A549 (cell line): ENCODE measurements at regions not wholly inside any gene's neighbourhood (a gene's known extent, or its start where the extent isn't known, plus 50 kb on each side); places are given as distances from the start of the nearest gene placed in this dataset.

ENCODE experiments used
- ATAC-seq, 2 experiments: fragments of 200-7000 bp in 1 of 2; fragments of >200 bp in 1 of 2; cut with Nextera tagmentation in 1 of 2; cut with Tn5 transposase in 1 of 2; 3 replicates each; pipeline versions ENCODE4 v1.8.0 to v1.9.1; 2018 to 2020; ENCODE audit warnings: mild to moderate bottlenecking in 1 of 2, moderate library complexity in 1 of 2
- CTCF ChIA-PET: fragments of 300-600 bp; sonication (Branson Sonifier 250); formaldehyde crosslinking; extraction: SDS; loops from one replicate; lab custom pipeline; 2021; ENCODE audit warnings: antibody characterized with exemption, inconsistent platforms; lab: Yijun Ruan, JAX
- POLR2A ChIA-PET: fragments of 350-600 bp; formaldehyde crosslinking; extraction: SDS; loops from one replicate; lab custom pipeline; 2021; ENCODE audit warnings: antibody characterized with exemption, inconsistent platforms; lab: Yijun Ruan, JAX
- DNase-seq, 2 experiments: peaks; one replicate each; pipeline versions ENCODE4 v3.0.0 to v3.0.0-alpha.2; 2011 to 2016; ENCODE audit warnings: low read depth in 1 of 2, low spot score in 1 of 2
- FAIRE-seq: peaks from 2 replicates; lab custom pipeline; 2011; peaks lifted over from hg19 to GRCh38; lab: Jason Lieb, UNC
- H3K27ac ChIP-seq, 2 experiments: fragments of >200 bp; sonication (Bioruptor Twin); formaldehyde crosslinking; 3 replicates each; pipeline ENCODE4 v1.5.1; 2016 to 2017
- H3K4me1 ChIP-seq: fragments of >200 bp; sonication (Bioruptor Twin); formaldehyde crosslinking; 3 replicates; pipeline ENCODE4 v1.6.1; 2016
- H3K4me2 ChIP-seq: fragments of >200 bp; sonication (Bioruptor Twin); formaldehyde crosslinking; 3 replicates; pipeline ENCODE4 v1.6.1; 2016
- H3K4me3 ChIP-seq: fragments of >200 bp; sonication (Bioruptor Twin); formaldehyde crosslinking; 3 replicates; pipeline ENCODE4 v1.5.1; 2016
- H3K9me3 ChIP-seq: fragments of >200 bp; sonication (Bioruptor Twin); formaldehyde crosslinking; 3 replicates; pipeline ENCODE4 v1.6.1; 2016
- BHLHE40 ChIP-seq: IDR thresholded peaks from 2 replicates; pipeline ENCODE4 v1.6.1; 2012; ENCODE audit warnings: low read depth, low read length, inconsistent platforms
- CHD2 ChIP-seq: fragments of 150-350 bp; IDR thresholded peaks from 2 replicates; pipeline ENCODE4 v1.6.1; 2014; ENCODE audit warnings: low read length; ENCODE audit not compliant: partially characterized antibody
- CHD4 ChIP-seq: fragments of 200-600 bp; sonication (generic); IDR thresholded peaks from 2 replicates; pipeline ENCODE4 v1.6.1; 2016; ENCODE audit warnings: antibody characterized with exemption, mild to moderate bottlenecking, borderline replicate concordance
- E2F6 ChIP-seq: IDR thresholded peaks from 2 replicates; pipeline ENCODE4 v1.6.1; 2012; ENCODE audit warnings: low read depth, borderline replicate concordance
- EP300 ChIP-seq, 2 experiments: fragments of >200 bp; sonication (Bioruptor Twin); formaldehyde crosslinking; IDR thresholded peaks; 2 replicates in 1 of 2; 3 replicates in 1 of 2; pipeline ENCODE4 v1.6.1; 2016 to 2017
- FOSB ChIP-seq: fragments of 250-450 bp; sonication (Bioruptor Pico); IDR thresholded peaks from 2 replicates; pipeline ENCODE4 v1.5.0; 2020; ENCODE audit warnings: mild to moderate bottlenecking, moderate library complexity
- FOXS1 ChIP-seq: fragments of 250-450 bp; sonication (Bioruptor Pico); IDR thresholded peaks from 2 replicates; pipeline ENCODE4 v1.5.0; 2020; ENCODE audit warnings: mild to moderate bottlenecking, moderate library complexity
- HDAC2 ChIP-seq: fragments of 200-600 bp; sonication (generic); IDR thresholded peaks from 2 replicates; pipeline ENCODE4 v1.6.1; 2016
- HOXB13 ChIP-seq: fragments of 250-450 bp; sonication (Bioruptor Pico); IDR thresholded peaks from 2 replicates; pipeline ENCODE4 v1.5.0; 2020; ENCODE audit warnings: low read depth, mild to moderate bottlenecking, moderate library complexity
- HOXB5 ChIP-seq: fragments of 250-450 bp; sonication (Bioruptor Pico); IDR thresholded peaks from 2 replicates; pipeline ENCODE4 v1.5.0; 2020; ENCODE audit warnings: mild to moderate bottlenecking, moderate library complexity
- MAX ChIP-seq: IDR thresholded peaks from 2 replicates; pipeline ENCODE4 v1.6.1; 2012
- NPAS2 ChIP-seq: fragments of 250-450 bp; sonication (Bioruptor Pico); IDR thresholded peaks from 2 replicates; pipeline ENCODE4 v1.8.0; 2022; ENCODE audit warnings: mild to moderate bottlenecking, moderate library complexity, borderline replicate concordance
- PHF8 ChIP-seq: fragments of 200-600 bp; sonication (generic); IDR thresholded peaks from 2 replicates; pipeline ENCODE4 v1.6.1; 2016; ENCODE audit warnings: low read depth, mild to moderate bottlenecking, antibody characterized with exemption, moderate library complexity, borderline replicate concordance
- POLR2AphosphoS2 ChIP-seq: conservative IDR thresholded peaks from 2 replicates; pipeline ENCODE4 v1.6.1; 2012; ENCODE audit warnings: low read length, improper control_type of control experiment, inconsistent platforms
- RAD21 ChIP-seq, 2 experiments: fragments of >200 bp in 1 of 2; sonication (Bioruptor Twin) in 1 of 2; formaldehyde crosslinking in 1 of 2; IDR thresholded peaks in 1 of 2; conservative IDR thresholded peaks in 1 of 2; 2 replicates in 1 of 2; 3 replicates in 1 of 2; pipeline ENCODE4 v1.6.1; 2012 to 2018; ENCODE audit warnings: inconsistent platforms in 1 of 2
- RARB ChIP-seq: fragments of 250-450 bp; sonication (Bioruptor Pico); IDR thresholded peaks from 2 replicates; pipeline ENCODE4 v1.8.0; 2021; ENCODE audit warnings: mild to moderate bottlenecking, moderate library complexity
- RFX5 ChIP-seq: fragments of 450-650 bp; IDR thresholded peaks from 2 replicates; pipeline ENCODE4 v1.7.1; 2014; ENCODE audit warnings: antibody characterized with exemption, mild to moderate bottlenecking, moderate library complexity
- ZNF302 ChIP-seq: fragments of 250-450 bp; sonication (Bioruptor Pico); IDR thresholded peaks from 2 replicates; pipeline ENCODE4 v1.9.0; 2021; ENCODE audit warnings: inconsistent platforms, mild to moderate bottlenecking, moderate library complexity
- ZSCAN20 ChIP-seq: fragments of 250-450 bp; sonication (Bioruptor Pico); IDR thresholded peaks from 2 replicates; pipeline ENCODE4 v1.8.0; 2022; ENCODE audit warnings: mild to moderate bottlenecking, moderate library complexity
- WGBS: methylation state at CpG from one replicate; pipeline ENCODE4 v1.1.6; 2017; ENCODE audit errors: missing lambda C conversion rate; 5-methylcytosine and 5-hydroxymethylcytosine counted together
- TF ChIP-seq, protein P1 (sequence below): fragments of >200 bp; sonication (Bioruptor Twin); formaldehyde crosslinking; IDR thresholded peaks from 2 replicates; pipeline ENCODE4 v1.6.1; 2016
- TF ChIP-seq, protein P2 (sequence below): fragments of 450-650 bp; IDR thresholded peaks from 2 replicates; pipeline ENCODE4 v1.6.1; 2014; ENCODE audit warnings: antibody characterized with exemption

DNA sequence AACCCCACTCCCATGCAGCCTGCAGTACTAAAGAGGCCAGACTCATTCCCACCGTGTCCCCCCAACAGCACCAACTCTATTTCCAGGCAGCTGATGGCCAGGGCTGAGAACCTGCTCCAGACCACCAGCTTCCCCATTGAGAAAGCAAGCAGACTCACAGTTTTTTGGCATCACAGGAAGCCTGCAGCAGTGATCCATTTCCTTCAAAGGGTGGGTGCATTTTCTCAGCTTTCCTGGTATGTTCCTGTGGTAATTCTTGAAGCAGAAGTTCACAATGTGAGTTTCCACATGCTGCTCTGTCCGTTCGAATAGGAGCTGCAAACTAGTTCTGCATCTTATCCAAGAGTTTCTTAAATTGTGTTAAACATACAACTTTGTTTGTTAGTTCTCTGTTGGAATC, 1249.6 kb upstream of the FAM98A start:
- 7% methylated on average over 3 of the region's 3 CpGs for WGBS
- H3K4me2 ChIP-seq: no peak overlapping the region
- H3K4me3 ChIP-seq: no peak overlapping the region
- ChIA-PET POLR2A (no interaction called here), CTCF (no interaction called here)
- TF ChIP-seq FOXS1 (CRISPR knock-in tag): no peak
- H3K4me1 ChIP-seq: no peaks in the 10 kb centered on the region
- H3K27ac ChIP-seq: no peak overlapping the region
- FAIRE-seq: no peak
- no peak for ATAC-seq
- no peaks in the 10 kb centered on the region; the same call in 2 of the 3 replicates for H3K9me3 ChIP-seq
- no peak for DNase-seq

DNA sequence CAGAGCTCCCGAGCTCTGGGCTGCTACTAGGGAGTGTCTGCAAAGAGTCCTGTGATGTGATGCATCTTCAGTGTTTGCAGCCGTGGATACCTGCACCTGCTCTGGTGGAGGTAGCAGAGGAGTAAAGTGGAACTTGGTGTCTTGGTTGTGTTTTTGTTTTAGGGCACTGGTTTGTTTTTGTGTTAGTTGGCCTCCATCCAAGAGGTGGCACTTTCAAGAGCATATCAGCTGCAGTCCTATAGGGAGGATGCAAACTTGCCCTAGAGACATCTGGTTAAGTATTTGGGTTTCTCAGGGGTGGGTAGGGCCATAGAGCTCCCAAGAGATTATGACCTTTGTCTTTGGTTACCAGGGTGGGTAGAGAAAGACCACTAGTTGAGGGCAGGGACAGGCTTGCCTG, 1249.0 kb upstream of the FAM98A start:
- ChIA-PET CTCF (no interaction called here), POLR2A (no interaction called here)
- Histone ChIP-seq H3K9me3 (no peaks in the 10 kb centered on the region), H3K4me1 (no peaks in the 10 kb centered on the region), H3K27ac (no peak overlapping the region), H3K4me2 (no peak overlapping the region), H3K4me3 (no peak overlapping the region)
- ATAC-seq (no peak), DNase-seq (no peak), FAIRE-seq (no peak)
- 9% methylated on average over 2 of the region's 2 CpGs for WGBS
- TF ChIP-seq HDAC2 (no peak), CHD4 (no peak), CHD2 (no peak), RAD21 (conservative IDR thresholded peaks at IDR 0.05 in 1 of 2, IDR thresholded peaks at IDR 0.05 in 1 of 2) (no peak), EP300 (IDR thresholded peaks at IDR 0.05) (no peak), BHLHE40 (no peak), ZNF302 (CRISPR knock-in tag) (no peak), POLR2AphosphoS2 (no peak), FOXS1 (CRISPR knock-in tag) (no peak), PHF8 (no peak), HOXB5 (CRISPR knock-in tag) (no peak), RARB (CRISPR knock-in tag) (no peak)
- TF ChIP-seq, protein P1, sequence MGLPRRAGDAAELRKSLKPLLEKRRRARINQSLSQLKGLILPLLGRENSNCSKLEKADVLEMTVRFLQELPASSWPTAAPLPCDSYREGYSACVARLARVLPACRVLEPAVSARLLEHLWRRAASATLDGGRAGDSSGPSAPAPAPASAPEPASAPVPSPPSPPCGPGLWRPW: no peak
- TF ChIP-seq, protein P2, sequence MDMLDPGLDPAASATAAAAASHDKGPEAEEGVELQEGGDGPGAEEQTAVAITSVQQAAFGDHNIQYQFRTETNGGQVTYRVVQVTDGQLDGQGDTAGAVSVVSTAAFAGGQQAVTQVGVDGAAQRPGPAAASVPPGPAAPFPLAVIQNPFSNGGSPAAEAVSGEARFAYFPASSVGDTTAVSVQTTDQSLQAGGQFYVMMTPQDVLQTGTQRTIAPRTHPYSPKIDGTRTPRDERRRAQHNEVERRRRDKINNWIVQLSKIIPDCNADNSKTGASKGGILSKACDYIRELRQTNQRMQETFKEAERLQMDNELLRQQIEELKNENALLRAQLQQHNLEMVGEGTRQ: no peak

- ChIA-PET CTCF (no interaction called here), POLR2A (no interaction called here)
- TF ChIP-seq RFX5 (no peak), RARB (CRISPR knock-in tag) (no peak), EP300 (IDR thresholded peaks at IDR 0.05) (no peak), FOSB (CRISPR knock-in tag) (no peak), MAX (no peak), E2F6 (no peak), HDAC2 (no peak), HOXB13 (CRISPR knock-in tag) (no peak), ZSCAN20 (CRISPR knock-in tag) (no peak), NPAS2 (CRISPR knock-in tag) (no peak), ZNF302 (CRISPR knock-in tag) (no peak)
- Histone ChIP-seq H3K4me3 (no peak overlapping the region), H3K9me3 (no peaks in the 10 kb centered on the region), H3K4me1 (no peaks in the 10 kb centered on the region), H3K27ac (no peak overlapping the region), H3K4me2 (no peak overlapping the region)
- DNase-seq (no peak), ATAC-seq (no peak), FAIRE-seq (no peak)
These were observed 1245.5 kb upstream of the FAM98A start for GRCh38 chr2:34844629-34845028.
